Esophagus muscularis mucosa (tissue), 3 donors: ENCODE measurements at regions not wholly inside any gene's neighbourhood (a gene's known extent, or its start where the extent isn't known, plus 50 kb on each side); places are given as distances from the start of the nearest gene placed in this dataset.

Experiments
- CTCF ChIP-seq, 3 experiments: fragments of 200-600 bp in 2 of 3; fragments of 450-650 bp in 1 of 3; sonication (generic) in 2 of 3; IDR thresholded peaks; one replicate each; pipeline ENCODE4 v1.5.1; 2017 to 2019; ENCODE audit warnings: antibody characterized with exemption in 3 of 3, mild to moderate bottlenecking in 2 of 3, moderate library complexity in 1 of 3
- POLR2AphosphoS5 ChIP-seq, 2 donors: sonication (generic); formaldehyde crosslinking; IDR thresholded peaks; one replicate each; pipeline ENCODE4 v1.6.1; 2017; ENCODE audit warnings: antibody characterized with exemption in 2 of 2

GRCh38 chr7:106518967-106519366 is 142.0 kb downstream of the CCDC71L start:
- TF ChIP-seq CTCF (IDR thresholded peaks at IDR 0.05), result no peak
- no peak for TF ChIP-seq POLR2AphosphoS5 (IDR thresholded peaks at IDR 0.05)
